Endothelial cell of umbilical vein (primary cell): ENCODE measurements at regions not wholly inside any gene's neighbourhood (a gene's known extent, or its start where the extent isn't known, plus 50 kb on each side); places are given as distances from the start of the nearest gene placed in this dataset.

ENCODE experiments used
- BruUV-seq: library from RNA; stranded (reverse); fragments of 400-500 nt; replicated peaks from 2 replicates; lab custom pipeline; 2021; lab: Mats Ljungman, UMichigan
- CTCF ChIA-PET: fragments of 300-600, 350-600 bp; sonication (Branson Sonifier 250); formaldehyde crosslinking; loops from one replicate; lab custom pipeline; 2021; ENCODE audit warnings: antibody characterized with exemption, inconsistent platforms; lab: Charles Lee
- POLR2A ChIA-PET: fragments of 300-600, 350-600 bp; sonication (Branson Sonifier 250); formaldehyde crosslinking; loops from one replicate; lab custom pipeline; 2021; ENCODE audit warnings: antibody characterized with exemption, inconsistent platforms; lab: Charles Lee
- DNase-seq: peaks from one replicate; pipeline ENCODE4 v3.0.0-alpha.2; 2011; ENCODE audit warnings: low read depth, low spot score
- FAIRE-seq: peaks from 2 replicates; lab custom pipeline; 2011; peaks lifted over from hg19 to GRCh38; lab: Jason Lieb, UNC
- H2AFZ ChIP-seq: 2 replicates; pipeline ENCODE4 v1.6.0; 2012; ENCODE audit warnings: low read depth, low read length, control low read depth, inconsistent platforms
- H3K27ac ChIP-seq: 2 replicates; pipeline ENCODE4 v1.5.1; 2011; ENCODE audit warnings: low read depth, mild to moderate bottlenecking, control low read depth, low read length, moderate library complexity; ENCODE audit not compliant: insufficient read depth
- H3K27me3 ChIP-seq, 2 experiments: 2 replicates each; pipeline versions ENCODE4 v1.6.0 to v1.6.1; 2011; ENCODE audit warnings: low read length in 2 of 2, mixed read lengths in 1 of 2; ENCODE audit not compliant: control insufficient read depth in 2 of 2, insufficient read depth in 2 of 2
- H3K36me3 ChIP-seq, 2 experiments: 2 replicates in 1 of 2; 3 replicates in 1 of 2; pipeline ENCODE4 v1.5.1; 2011; ENCODE audit warnings: low read length in 2 of 2, mild to moderate bottlenecking in 1 of 2, moderate library complexity in 1 of 2; ENCODE audit not compliant: control insufficient read depth in 2 of 2, insufficient read depth in 2 of 2; ENCODE audit errors: extremely low read depth in 1 of 2
- H3K4me1 ChIP-seq: 3 replicates; pipeline ENCODE4 v1.5.1; 2011; ENCODE audit warnings: mild to moderate bottlenecking, low read length; ENCODE audit not compliant: control insufficient read depth, insufficient read depth; ENCODE audit errors: extremely low read depth
- H3K4me2 ChIP-seq: 2 replicates; pipeline ENCODE4 v1.6.1; 2011; ENCODE audit warnings: low read length, control low read depth, mixed read lengths; ENCODE audit not compliant: insufficient read depth
- H3K4me3 ChIP-seq, 3 experiments: fragments of 200-600 bp in 1 of 3; sonication (generic), shearing (Covaris generic) in 1 of 3; replicated peaks in 1 of 3; 2 replicates each; pipeline ENCODE4 v1.5.1; 2011 to 2016; ENCODE audit warnings: control low read depth in 3 of 3, low read length in 3 of 3, mild to moderate bottlenecking in 2 of 3, inconsistent platforms in 1 of 3, low read depth in 1 of 3, moderate library complexity in 1 of 3; ENCODE audit not compliant: insufficient read depth in 1 of 3
- H3K79me2 ChIP-seq: 2 replicates; pipeline ENCODE4 v1.6.0; 2012; ENCODE audit warnings: low read length, inconsistent platforms; ENCODE audit not compliant: control insufficient read depth, insufficient read depth
- H3K9ac ChIP-seq: replicated peaks from 2 replicates; pipeline ENCODE3; 2011; ENCODE audit warnings: low read length, control low read depth; ENCODE audit not compliant: insufficient read depth; ENCODE audit errors: extremely low read depth
- H3K9me1 ChIP-seq: replicated peaks from 3 replicates; pipeline ENCODE4 v1.6.0; 2011; ENCODE audit warnings: mild to moderate bottlenecking, low read length; ENCODE audit not compliant: control insufficient read depth, insufficient read depth; ENCODE audit errors: extremely low read depth
- H3K9me3 ChIP-seq: replicated peaks from 2 replicates; pipeline ENCODE4 v1.5.1; 2012; ENCODE audit warnings: low read length, inconsistent platforms; ENCODE audit not compliant: control insufficient read depth, insufficient read depth
- H4K20me1 ChIP-seq: replicated peaks from 2 replicates; pipeline ENCODE3; 2011; ENCODE audit warnings: mild to moderate bottlenecking, low read length; ENCODE audit not compliant: control insufficient read depth, insufficient read depth; ENCODE audit errors: extremely low read depth
- EZH2 ChIP-seq: IDR thresholded peaks from 2 replicates; pipeline ENCODE4 v1.6.1; 2012; ENCODE audit warnings: borderline replicate concordance, low read depth, mild to moderate bottlenecking, moderate library complexity, low read length, inconsistent platforms; ENCODE audit not compliant: severe bottlenecking
- FOS ChIP-seq: IDR thresholded peaks from 2 replicates; pipeline ENCODE4 v1.6.1; 2011; ENCODE audit warnings: mild to moderate bottlenecking, low read length, moderate library complexity, borderline replicate concordance; ENCODE audit not compliant: insufficient read depth
- GATA2 ChIP-seq: IDR thresholded peaks from 2 replicates; pipeline ENCODE4 v1.7.0; 2011; ENCODE audit warnings: low read depth, mild to moderate bottlenecking, moderate library complexity, mixed read lengths, low read length; ENCODE audit not compliant: insufficient read length, insufficient read depth
- JUN ChIP-seq: IDR thresholded peaks from 2 replicates; pipeline ENCODE4 v1.6.1; 2011; ENCODE audit warnings: borderline replicate concordance, low read depth; ENCODE audit not compliant: insufficient read length, insufficient read depth
- MAX ChIP-seq: IDR thresholded peaks from 2 replicates; pipeline ENCODE4 v1.6.1; 2011; ENCODE audit not compliant: insufficient read depth, insufficient read length
- MYC ChIP-seq: IDR thresholded peaks from one replicate; pipeline ENCODE4 v1.6.1; 2011; ENCODE audit warnings: mild to moderate bottlenecking, low read depth, low read length
- POLR2A ChIP-seq: IDR thresholded peaks from 2 replicates; pipeline ENCODE4 v1.6.1; 2012; ENCODE audit warnings: low read depth, mild to moderate bottlenecking, control low read depth, low read length
- POLR2AphosphoS5 ChIP-seq: IDR thresholded peaks from 2 replicates; pipeline ENCODE4 v1.6.1; 2012; ENCODE audit warnings: low read depth, mild to moderate bottlenecking, control low read depth, low read length, moderate library complexity; ENCODE audit not compliant: insufficient read depth
- dilution Hi-C: fragments of 300-500 bp; cut with MboI; formaldehyde crosslinking; loops from one replicate; pipeline ENCODE4 v1.15.0; 2019; ENCODE audit warnings: low sequenced_read_pairs; ENCODE audit not compliant: extremely low pct_ligation_motif_present
- intact Hi-C: fragments of 100-400 bp; cut with micrococcal nuclease; formaldehyde crosslinking; loops from one replicate; pipeline ENCODE4 v1.10.0; 2022
- TF ChIP-seq, protein P1 (sequence below), 2 donors: IDR thresholded peaks; 1 replicate in 1 of 2; 2 replicates in 1 of 2; pipeline ENCODE4 v1.5.1; 2011; ENCODE audit warnings: low read length in 2 of 2, mild to moderate bottlenecking in 2 of 2, moderate library complexity in 2 of 2, control low read depth in 1 of 2, inconsistent platforms in 1 of 2, low read depth in 1 of 2; ENCODE audit not compliant: insufficient read depth in 1 of 2; ENCODE audit errors: extremely low read depth in 1 of 2

DNA sequence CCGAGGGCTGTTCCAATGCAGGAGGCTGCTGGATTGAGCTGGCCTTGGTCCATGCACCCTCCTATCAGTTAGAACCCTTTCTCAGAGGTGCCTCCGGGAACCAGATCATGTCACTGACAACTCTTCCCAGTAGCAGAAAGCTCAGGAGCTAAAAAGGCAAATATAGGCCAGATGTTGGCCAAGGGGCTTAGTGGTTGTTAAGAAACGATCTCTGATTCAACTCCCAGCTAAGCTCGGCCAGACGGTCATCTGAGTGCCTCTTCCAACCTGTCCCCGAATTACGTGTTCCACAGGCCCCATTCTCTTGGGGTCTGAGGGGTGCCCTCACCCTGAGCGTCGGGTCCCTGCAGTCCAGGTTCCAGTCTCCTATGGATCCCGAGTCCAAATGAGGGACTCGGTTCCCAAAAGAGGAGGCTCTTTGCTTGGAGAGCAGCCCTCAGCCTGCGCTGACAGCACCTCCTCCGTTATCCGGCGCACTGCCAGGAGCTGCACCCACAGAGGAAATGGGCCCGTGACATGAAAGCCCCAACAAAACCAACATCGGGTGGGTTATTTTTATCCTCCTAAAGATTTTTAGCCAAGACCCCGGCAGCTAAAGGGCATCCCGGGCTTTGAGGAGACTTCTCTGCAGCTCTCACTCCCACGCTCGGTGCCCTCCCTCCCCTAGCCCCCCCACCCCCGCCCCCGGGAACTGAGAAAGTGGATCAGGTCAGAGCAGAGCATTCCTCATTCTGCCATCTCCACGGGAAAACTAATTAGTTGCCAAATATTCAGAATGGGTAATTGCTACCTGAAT, 106.6 kb upstream of the ID2 start:
- ChIA-PET CTCF (no interaction called here), POLR2A (no interaction called here)
- TF ChIP-seq MYC (no peak), POLR2AphosphoS5 (no peak), EZH2 (no peak), MAX (no peak), FOS (no peak), POLR2A (no peak), GATA2 (no peak), JUN (no peak)
- TF ChIP-seq, protein P1, sequence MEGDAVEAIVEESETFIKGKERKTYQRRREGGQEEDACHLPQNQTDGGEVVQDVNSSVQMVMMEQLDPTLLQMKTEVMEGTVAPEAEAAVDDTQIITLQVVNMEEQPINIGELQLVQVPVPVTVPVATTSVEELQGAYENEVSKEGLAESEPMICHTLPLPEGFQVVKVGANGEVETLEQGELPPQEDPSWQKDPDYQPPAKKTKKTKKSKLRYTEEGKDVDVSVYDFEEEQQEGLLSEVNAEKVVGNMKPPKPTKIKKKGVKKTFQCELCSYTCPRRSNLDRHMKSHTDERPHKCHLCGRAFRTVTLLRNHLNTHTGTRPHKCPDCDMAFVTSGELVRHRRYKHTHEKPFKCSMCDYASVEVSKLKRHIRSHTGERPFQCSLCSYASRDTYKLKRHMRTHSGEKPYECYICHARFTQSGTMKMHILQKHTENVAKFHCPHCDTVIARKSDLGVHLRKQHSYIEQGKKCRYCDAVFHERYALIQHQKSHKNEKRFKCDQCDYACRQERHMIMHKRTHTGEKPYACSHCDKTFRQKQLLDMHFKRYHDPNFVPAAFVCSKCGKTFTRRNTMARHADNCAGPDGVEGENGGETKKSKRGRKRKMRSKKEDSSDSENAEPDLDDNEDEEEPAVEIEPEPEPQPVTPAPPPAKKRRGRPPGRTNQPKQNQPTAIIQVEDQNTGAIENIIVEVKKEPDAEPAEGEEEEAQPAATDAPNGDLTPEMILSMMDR (IDR thresholded peaks at IDR 0.05; ENCODE audit: extremely low read depth in 1 of 2, insufficient read depth in 1 of 2, low read depth in 1 of 2, low read length in 2 of 2): no peak
- dilution Hi-C loops: no loop called here
- Histone ChIP-seq H3K4me3 (no peak overlapping the region), H3K4me2 (no peak overlapping the region), H3K79me2 (no peaks in the 10 kb centered on the region), H3K9ac (no peak overlapping the region), H4K20me1 (no peaks in the 10 kb centered on the region), H3K4me1 (no peaks in the 10 kb centered on the region), H3K36me3 (no peaks in the 10 kb centered on the region), H2AFZ (no peak overlapping the region), H3K27ac (no peak overlapping the region), H3K27me3 (no peaks in the 10 kb centered on the region), H3K9me3 (no peaks in the 10 kb centered on the region), H3K9me1 (no peaks in the 10 kb centered on the region)
- no peak for FAIRE-seq
- BruUV-seq: no TSS peak
- no peak for DNase-seq
- intact Hi-C loops: no loop called here
